Caki2 (cell line): ENCODE measurements at regions not wholly inside any gene's neighbourhood (a gene's known extent, or its start where the extent isn't known, plus 50 kb on each side); places are given as distances from the start of the nearest gene placed in this dataset.

Experiments
- DNase-seq: peaks from one replicate; pipeline ENCODE4 v3.0.0-alpha.2; 2015; ENCODE audit warnings: low read depth
- in situ Hi-C: cut with HindIII; loops from 2 replicates; pipeline ENCODE4 v1.10.0; 2016; ENCODE audit warnings: low sequenced_read_pairs, low pct_unique_long_range_greater_than_20kb, mixed read lengths

DNA sequence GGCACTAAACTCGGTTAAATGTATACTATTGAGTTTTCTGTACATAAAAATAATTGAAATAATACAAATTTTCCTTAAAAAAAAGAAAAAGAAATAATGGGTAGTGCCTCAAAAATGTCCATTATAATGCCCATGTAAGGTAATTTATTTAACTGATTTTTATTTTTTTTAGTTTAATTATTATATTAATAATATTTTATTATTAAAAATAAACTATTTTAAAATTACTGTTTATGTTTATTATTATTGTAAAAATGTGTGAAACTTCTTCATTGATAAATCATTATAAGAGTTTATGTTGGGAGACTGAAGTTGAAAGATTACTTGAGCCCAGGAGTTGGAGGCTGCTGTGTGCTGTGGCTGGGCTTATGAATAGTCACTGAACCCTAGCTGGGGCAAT lies 925.5 kb upstream of the EPHA7 start:
- no peak for DNase-seq
- in situ Hi-C loops, result no loop called here

DNA sequence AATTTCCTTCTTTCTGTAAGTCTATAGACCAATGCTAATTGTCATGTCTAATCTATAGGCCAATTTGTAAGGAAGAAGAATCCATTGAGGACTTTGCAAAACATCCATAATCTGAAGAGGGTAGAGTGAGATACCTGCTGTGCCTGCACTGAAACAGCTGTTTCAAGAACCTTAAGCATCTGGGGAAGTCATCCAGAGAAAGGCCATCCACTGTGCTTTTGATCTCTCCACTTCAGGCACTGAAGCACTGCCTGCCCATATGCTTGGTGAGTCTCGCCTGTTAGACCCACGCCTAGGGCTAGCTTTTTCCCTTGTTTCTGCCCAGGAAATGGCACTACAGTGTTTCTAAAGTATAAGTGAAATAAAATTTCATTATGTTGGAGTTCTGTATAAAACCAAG lies 921.8 kb upstream of the EPHA7 start:
- DNase-seq, result no peak
- in situ Hi-C loops, result no loop called here

DNA sequence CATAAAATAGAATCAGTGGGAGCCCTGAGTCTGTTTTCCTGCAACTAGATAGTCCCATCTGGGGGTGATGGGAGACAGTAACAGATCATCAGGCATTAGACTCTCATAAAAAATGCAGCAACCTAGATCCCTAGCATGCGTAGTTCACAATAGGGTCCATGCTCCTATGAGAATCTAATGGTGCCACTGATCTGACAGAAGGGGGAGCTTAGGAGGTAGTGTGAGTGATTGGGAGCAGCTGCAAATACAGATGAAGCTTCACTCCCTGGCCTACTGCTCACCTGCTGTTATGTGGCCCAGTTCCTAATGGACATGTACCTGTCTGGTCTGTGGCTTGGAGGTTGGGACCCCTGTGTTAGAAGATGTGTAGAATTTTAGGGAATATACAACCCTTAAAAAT lies 904.5 kb upstream of the EPHA7 start:
- DNase-seq, result no peak
- in situ Hi-C loops, result no loop called here

DNA sequence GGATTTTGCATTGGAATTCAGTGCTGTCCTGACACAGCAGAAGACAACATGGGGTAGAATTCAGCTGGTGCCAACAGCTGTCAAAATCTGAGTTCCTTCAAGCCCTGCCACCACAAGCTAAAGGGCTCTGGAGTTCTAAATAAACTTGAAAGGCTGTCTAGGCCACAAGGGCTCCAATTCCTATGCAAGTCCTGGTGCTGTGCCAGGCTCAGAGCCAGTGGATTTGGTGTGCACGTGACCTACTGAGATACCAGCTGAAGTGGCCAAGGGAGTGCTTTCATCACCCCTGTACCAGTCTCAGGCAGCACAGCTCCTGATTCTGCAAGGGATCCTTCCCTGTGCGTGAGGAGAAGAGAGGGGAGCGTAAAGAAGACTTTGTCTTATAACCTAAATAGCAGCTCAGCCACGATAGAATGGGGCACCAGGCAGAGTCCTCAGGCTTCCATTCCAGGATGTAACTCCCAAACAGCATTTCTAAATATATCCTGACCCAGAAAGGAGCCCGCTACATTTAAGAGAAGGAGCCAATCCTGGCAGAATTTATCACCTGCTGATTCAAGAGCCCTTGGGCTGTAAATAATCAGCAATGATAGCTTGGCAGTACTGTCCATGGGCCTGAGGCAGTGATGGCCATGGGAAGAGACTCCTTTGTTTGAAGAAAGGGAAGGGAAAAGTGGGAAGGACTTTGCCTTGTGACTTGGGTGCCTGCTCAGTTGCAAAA lies 881.2 kb upstream of the EPHA7 start:
- in situ Hi-C loops, result no loop called here
- no peak for DNase-seq

- in situ Hi-C loops, result no loop called here
- DNase-seq, result no peak
Observed at GRCh38 chr6:94289131-94289530, 869.8 kb upstream of the EPHA7 start.

- in situ Hi-C loops, result no loop called here
- DNase-seq, result no peak
Observed at GRCh38 chr6:94278146-94278545, 858.8 kb upstream of the EPHA7 start.

- no peak for DNase-seq
- in situ Hi-C loops, result no loop called here
Observed at GRCh38 chr6:94272327-94272726, 853.0 kb upstream of the EPHA7 start.

DNA sequence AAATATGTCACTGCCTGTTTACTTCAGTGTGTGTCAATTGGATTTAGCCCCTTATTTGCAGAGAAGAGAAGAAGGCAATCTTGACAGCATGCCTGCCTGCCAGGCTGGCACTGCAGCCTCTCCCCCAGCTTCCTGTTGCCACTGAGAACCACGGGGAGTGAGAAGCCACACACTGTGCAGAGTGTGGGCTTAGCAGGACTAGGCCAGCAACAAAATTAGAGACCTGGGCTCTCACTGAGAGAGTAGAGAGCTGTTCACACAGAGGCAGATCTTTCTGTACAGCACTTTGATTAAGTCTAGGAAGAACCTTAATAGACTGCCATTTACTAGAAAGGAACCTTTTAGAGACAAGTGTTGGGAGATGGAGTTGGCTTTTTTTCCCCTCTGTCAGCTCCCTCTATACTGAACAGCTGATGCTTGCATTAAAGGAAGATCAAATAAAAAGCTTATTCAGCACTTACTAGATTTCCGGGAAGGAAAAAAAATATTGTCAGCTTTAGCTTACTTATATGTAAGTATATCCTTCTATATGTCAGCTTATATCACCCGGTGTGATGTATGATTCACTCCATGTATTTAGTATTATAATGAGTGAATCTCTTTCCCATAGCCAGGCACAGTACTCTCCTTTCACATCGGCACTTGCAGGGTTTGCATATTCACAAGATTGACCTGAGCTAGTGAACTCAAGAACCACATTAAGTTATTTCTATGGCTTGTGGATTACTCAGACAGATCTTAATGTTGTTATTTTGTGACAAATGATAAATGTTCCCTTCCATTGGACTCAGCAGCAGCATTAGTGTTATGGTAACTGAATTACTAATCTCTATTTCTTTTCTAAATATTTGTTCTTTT lies 851.0 kb upstream of the EPHA7 start:
- in situ Hi-C loops, result no loop called here
- DNase-seq, result no peak

DNA sequence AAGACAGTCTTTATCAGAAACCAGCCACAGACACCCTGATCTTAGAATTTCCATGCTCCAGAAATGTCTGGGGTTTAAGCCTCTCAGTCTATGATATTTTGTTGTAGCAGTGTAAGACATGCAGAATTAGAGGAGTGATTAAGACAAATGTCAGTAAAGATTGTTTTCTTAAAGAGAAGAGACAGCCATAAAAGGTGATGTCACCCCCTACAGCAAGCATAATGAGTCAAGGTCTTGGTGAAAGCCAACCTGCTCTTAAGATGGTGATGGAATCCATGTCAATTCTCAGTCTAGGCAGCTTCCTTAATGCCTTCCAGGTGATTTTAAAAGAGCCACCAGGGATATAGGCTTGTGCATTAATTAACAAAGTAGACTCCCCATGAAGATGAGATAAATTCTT lies 849.9 kb upstream of the EPHA7 start:
- DNase-seq, result no peak
- in situ Hi-C loops, result no loop called here

GRCh38 chr6:94260765-94261164 lies 841.4 kb upstream of the EPHA7 start:
- DNase-seq, result no peak
- in situ Hi-C loops, result no loop called here

- DNase-seq, result no peak
- in situ Hi-C loops, result no loop called here
Observed at GRCh38 chr6:94254689-94255088, 835.3 kb upstream of the EPHA7 start.

DNA sequence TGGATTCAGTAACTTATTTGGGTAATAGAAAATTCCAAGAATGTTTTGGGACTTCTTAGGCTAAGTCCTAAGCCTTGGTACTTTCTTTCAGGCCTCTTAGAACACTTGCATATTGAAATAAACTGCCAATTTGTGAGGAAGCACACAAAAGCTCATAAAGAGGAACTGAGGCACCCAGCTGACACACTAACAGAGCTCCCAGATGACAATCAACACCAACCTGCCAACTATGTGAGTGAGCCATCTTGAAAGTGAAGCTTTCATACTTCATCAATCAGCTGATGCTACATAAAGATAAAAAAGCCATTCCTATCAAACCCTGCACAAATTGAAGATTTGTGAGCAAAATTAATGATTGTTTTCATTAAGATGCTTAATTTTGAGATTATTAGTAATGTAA lies 832.5 kb upstream of the EPHA7 start:
- no peak for DNase-seq
- in situ Hi-C loops, result no loop called here

GRCh38 chr6:94245395-94245794 lies 826.0 kb upstream of the EPHA7 start:
- in situ Hi-C loops, result no loop called here
- no peak for DNase-seq

- no peak for DNase-seq
- in situ Hi-C loops, result no loop called here
Observed at GRCh38 chr6:94238868-94239267, 819.5 kb upstream of the EPHA7 start.

DNA sequence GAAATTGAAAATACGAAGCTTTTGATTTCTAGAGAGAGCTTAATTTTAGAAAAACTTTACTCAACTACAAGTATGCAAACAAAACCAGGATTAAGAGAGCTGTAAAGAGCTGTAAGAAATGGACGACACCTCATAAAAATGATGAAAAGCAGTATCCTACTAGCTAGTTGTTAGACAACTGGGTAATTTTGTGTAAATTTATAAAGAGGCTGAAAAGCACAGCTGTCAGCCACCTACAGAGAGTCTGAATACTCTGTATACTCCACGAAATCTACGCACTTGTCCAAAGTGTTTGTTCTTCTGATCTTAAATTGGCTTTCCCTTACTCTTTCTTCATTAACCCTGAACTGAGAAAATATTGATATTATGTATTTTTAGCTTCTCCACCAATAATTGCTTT lies 808.4 kb upstream of the EPHA7 start:
- in situ Hi-C loops, result no loop called here
- DNase-seq, result no peak

GRCh38 chr6:94217836-94218235 lies 798.5 kb upstream of the EPHA7 start:
- in situ Hi-C loops, result no loop called here
- no peak for DNase-seq

DNA sequence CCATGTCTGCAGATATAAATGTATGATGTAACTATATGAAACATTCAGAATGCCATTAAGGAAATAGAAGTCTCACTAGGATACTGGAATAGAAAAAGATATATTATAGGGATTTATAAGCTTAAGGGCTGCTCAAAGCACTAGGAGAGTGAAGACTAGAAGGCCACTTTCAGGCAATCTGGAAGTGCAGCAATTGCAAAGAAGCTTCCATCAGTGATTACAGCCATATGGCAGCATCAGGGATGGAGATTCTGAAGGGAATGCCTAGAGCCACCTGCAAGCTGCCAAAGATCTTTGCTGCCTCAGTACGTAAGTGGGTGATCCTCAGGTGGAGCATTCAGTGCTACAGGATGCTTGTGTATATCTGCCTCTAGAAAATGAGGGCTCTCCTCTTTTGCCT lies 796.2 kb upstream of the EPHA7 start:
- DNase-seq, result no peak
- in situ Hi-C loops, result no loop called here

DNA sequence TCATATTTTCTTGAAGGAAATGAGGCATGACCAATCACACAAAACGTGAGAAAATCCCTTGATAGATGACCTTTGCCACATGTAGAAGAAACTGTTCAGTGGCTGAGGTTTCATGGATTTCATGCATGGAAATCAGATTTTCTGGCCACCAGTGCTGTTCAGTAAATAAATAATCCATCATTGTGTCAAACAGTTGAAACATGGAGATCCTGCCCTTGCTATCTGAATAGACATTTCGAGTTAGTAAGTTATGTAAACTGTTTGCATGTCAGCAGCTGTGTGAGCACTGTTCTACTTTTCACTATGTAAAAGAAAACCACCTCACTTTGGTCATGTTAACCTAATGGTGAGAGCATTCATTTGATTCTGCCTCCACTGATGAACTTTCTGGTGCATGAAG lies 793.9 kb upstream of the EPHA7 start:
- in situ Hi-C loops, result no loop called here

GRCh38 chr6:94196891-94197290 lies 777.5 kb upstream of the EPHA7 start:
- no peak for DNase-seq
- in situ Hi-C loops, result no loop called here

More for the DNA sequence above, 793.9 kb upstream of the EPHA7 start:
- DNase-seq, result no peak

DNA sequence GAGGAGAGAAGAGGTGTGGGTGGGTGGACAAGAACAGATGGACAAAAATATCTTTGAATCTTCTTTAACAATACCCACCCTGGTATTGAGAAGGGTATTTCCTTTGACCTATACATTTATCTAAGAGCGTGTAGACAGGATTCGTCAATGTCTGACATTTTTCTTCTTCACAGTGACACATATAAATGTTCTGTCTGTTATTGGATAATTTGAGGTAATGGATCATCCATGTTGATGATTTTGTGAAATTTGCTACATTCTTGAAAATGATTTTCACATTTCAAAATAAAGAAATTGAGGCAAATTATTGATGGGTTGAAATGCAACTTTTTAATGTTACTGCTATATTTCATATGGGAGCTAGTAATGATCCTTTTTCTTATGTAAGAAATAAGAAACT lies 770.7 kb upstream of the EPHA7 start:
- DNase-seq, result no peak
- in situ Hi-C loops, result no loop called here
